Neural cell (in vitro differentiated cells): ENCODE measurements at regions not wholly inside any gene's neighbourhood (a gene's known extent, or its start where the extent isn't known, plus 50 kb on each side); places are given as distances from the start of the nearest gene placed in this dataset.

Source experiments
- H2AFZ ChIP-seq: fragments of 200-600, 300-800 bp; sonication (generic), shearing (Covaris generic); 2 replicates; pipeline ENCODE4 v1.6.0; 2014; ENCODE audit warnings: low read depth, mild to moderate bottlenecking, antibody characterized with exemption, low read length, moderate library complexity
- H3F3A ChIP-seq: fragments of 200-600 bp; shearing (Covaris generic); 2 replicates; pipeline ENCODE4 v1.6.1; 2016; ENCODE audit warnings: mild to moderate bottlenecking, moderate library complexity, mixed read lengths, antibody characterized with exemption, low read length; ENCODE audit not compliant: insufficient read depth, poor library complexity, severe bottlenecking
- H3K27ac ChIP-seq: fragments of 200-600, 300-800 bp; sonication (generic), shearing (Covaris generic); 2 replicates; pipeline ENCODE4 v1.5.1; 2014; ENCODE audit warnings: mild to moderate bottlenecking, low read length, moderate library complexity
- H3K27me3 ChIP-seq: fragments of 300-800, 200-600 bp; sonication (generic), shearing (Covaris generic); 2 replicates; pipeline ENCODE4 v1.6.0; 2014; ENCODE audit warnings: mild to moderate bottlenecking, low read depth, low read length, moderate library complexity; ENCODE audit not compliant: insufficient read depth
- H3K36me3 ChIP-seq: fragments of 300-800, 200-600 bp; sonication (generic), shearing (Covaris generic); 2 replicates; pipeline ENCODE4 v1.5.1; 2014; ENCODE audit warnings: mild to moderate bottlenecking, antibody characterized with exemption, low read length, moderate library complexity; ENCODE audit not compliant: insufficient read depth
- H3K4me2 ChIP-seq: fragments of 300-800, 200-600 bp; sonication (generic), shearing (Covaris generic); 2 replicates; pipeline ENCODE4 v1.6.0; 2014; ENCODE audit warnings: mild to moderate bottlenecking, low read length
- H3K4me3 ChIP-seq: fragments of 300-800, 200-600 bp; sonication (generic), shearing (Covaris generic); 2 replicates; pipeline ENCODE4 v1.5.1; 2014; ENCODE audit warnings: mild to moderate bottlenecking, low read length, moderate library complexity
- H3K79me2 ChIP-seq: fragments of 200-600 bp; shearing (Covaris generic); replicated peaks from 2 replicates; pipeline ENCODE4 v1.6.0; 2014; ENCODE audit warnings: mild to moderate bottlenecking, low read length, moderate library complexity; ENCODE audit not compliant: insufficient read depth
- H3K9ac ChIP-seq: fragments of 300-800, 200-600 bp; sonication (generic), shearing (Covaris generic); 2 replicates; pipeline ENCODE4 v1.6.1; 2016; ENCODE audit warnings: mild to moderate bottlenecking, low read length, mixed read lengths
- H3K9me2 ChIP-seq: fragments of 200-600 bp; shearing (Covaris generic); 2 replicates; pipeline ENCODE4 v1.6.1; 2016; ENCODE audit warnings: mild to moderate bottlenecking, low read length, mixed read lengths; ENCODE audit not compliant: insufficient read depth
- H3K9me3 ChIP-seq: fragments of 200-600, 300-800 bp; sonication (generic), shearing (Covaris generic); 2 replicates; pipeline ENCODE4 v1.6.1; 2016; ENCODE audit warnings: mild to moderate bottlenecking, mixed run types, low read length, moderate library complexity, mixed read lengths
- H4K20me1 ChIP-seq: fragments of 200-600 bp; shearing (Covaris generic); 2 replicates; pipeline ENCODE4 v1.6.1; 2016; ENCODE audit warnings: mild to moderate bottlenecking, mixed run types; ENCODE audit not compliant: insufficient read depth
- CTCF ChIP-seq: fragments of 450-650 bp; IDR thresholded peaks from 2 replicates; pipeline ENCODE4 v1.5.1; 2014; ENCODE audit warnings: antibody characterized with exemption, mild to moderate bottlenecking, moderate library complexity; ENCODE audit not compliant: poor library complexity, severe bottlenecking
- EP300 ChIP-seq: fragments of 450-650 bp; conservative IDR thresholded peaks from 2 replicates; pipeline ENCODE4 v1.6.1; 2014; ENCODE audit warnings: antibody characterized with exemption, mild to moderate bottlenecking, moderate library complexity; ENCODE audit not compliant: poor library complexity, severe bottlenecking
- EZH2 ChIP-seq: fragments of 200-600, 300-800 bp; shearing (Covaris generic), sonication (generic); IDR thresholded peaks from 2 replicates; pipeline ENCODE4 v1.6.1; 2014; ENCODE audit warnings: antibody characterized with exemption, low read length, borderline replicate concordance, mild to moderate bottlenecking; ENCODE audit not compliant: insufficient read depth, poor library complexity, severe bottlenecking
- MXI1 ChIP-seq: fragments of 450-650 bp; conservative IDR thresholded peaks from 2 replicates; pipeline ENCODE4 v1.6.1; 2014; ENCODE audit warnings: antibody characterized with exemption, mild to moderate bottlenecking; ENCODE audit not compliant: poor library complexity, severe bottlenecking
- POLR2AphosphoS5 ChIP-seq: IDR thresholded peaks from 2 replicates; pipeline ENCODE4 v1.6.1; 2012
- RAD21 ChIP-seq: fragments of 450-650 bp; conservative IDR thresholded peaks from 2 replicates; pipeline ENCODE4 v1.6.1; 2014; ENCODE audit warnings: antibody characterized with exemption, mild to moderate bottlenecking, moderate library complexity
- SMC3 ChIP-seq: fragments of 450-650 bp; conservative IDR thresholded peaks from 2 replicates; pipeline ENCODE4 v1.6.1; 2014; ENCODE audit warnings: antibody characterized with exemption, mild to moderate bottlenecking, moderate library complexity; ENCODE audit not compliant: poor library complexity
- TAF1 ChIP-seq: IDR thresholded peaks from 2 replicates; pipeline ENCODE4 v1.6.1; 2012; ENCODE audit warnings: low read depth
- TF ChIP-seq, protein P1 (sequence below): IDR thresholded peaks from 2 replicates; pipeline ENCODE4 v1.6.1; 2012; ENCODE audit warnings: borderline replicate concordance

- Histone ChIP-seq H4K20me1 (no peaks in the 10 kb centered on the region), H3K36me3 (no peaks in the 10 kb centered on the region), H3K79me2 (no peaks in the 10 kb centered on the region), H3K9me2 (no peaks in the 10 kb centered on the region), H3K9me3 (no peaks in the 10 kb centered on the region), H3K4me3 (no peak overlapping the region), H3K27ac (no peak overlapping the region), H3K4me2 (no peak overlapping the region), H3K9ac (no peak overlapping the region), H3K27me3 (no peaks in the 10 kb centered on the region), H3F3A (no peaks in the 10 kb centered on the region), H2AFZ (no peak overlapping the region)
- TF ChIP-seq POLR2AphosphoS5: no peak
- no peak for TF ChIP-seq SMC3
- no peak for TF ChIP-seq EZH2
- no peak for TF ChIP-seq EP300
- TF ChIP-seq MXI1: no peak
- no peak for TF ChIP-seq RAD21
- TF ChIP-seq CTCF: no peak
- TF ChIP-seq, protein P1, sequence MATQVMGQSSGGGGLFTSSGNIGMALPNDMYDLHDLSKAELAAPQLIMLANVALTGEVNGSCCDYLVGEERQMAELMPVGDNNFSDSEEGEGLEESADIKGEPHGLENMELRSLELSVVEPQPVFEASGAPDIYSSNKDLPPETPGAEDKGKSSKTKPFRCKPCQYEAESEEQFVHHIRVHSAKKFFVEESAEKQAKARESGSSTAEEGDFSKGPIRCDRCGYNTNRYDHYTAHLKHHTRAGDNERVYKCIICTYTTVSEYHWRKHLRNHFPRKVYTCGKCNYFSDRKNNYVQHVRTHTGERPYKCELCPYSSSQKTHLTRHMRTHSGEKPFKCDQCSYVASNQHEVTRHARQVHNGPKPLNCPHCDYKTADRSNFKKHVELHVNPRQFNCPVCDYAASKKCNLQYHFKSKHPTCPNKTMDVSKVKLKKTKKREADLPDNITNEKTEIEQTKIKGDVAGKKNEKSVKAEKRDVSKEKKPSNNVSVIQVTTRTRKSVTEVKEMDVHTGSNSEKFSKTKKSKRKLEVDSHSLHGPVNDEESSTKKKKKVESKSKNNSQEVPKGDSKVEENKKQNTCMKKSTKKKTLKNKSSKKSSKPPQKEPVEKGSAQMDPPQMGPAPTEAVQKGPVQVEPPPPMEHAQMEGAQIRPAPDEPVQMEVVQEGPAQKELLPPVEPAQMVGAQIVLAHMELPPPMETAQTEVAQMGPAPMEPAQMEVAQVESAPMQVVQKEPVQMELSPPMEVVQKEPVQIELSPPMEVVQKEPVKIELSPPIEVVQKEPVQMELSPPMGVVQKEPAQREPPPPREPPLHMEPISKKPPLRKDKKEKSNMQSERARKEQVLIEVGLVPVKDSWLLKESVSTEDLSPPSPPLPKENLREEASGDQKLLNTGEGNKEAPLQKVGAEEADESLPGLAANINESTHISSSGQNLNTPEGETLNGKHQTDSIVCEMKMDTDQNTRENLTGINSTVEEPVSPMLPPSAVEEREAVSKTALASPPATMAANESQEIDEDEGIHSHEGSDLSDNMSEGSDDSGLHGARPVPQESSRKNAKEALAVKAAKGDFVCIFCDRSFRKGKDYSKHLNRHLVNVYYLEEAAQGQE: no peak
- TF ChIP-seq TAF1: no peak
These were observed 78.8 kb upstream of the TNFAIP3 start for GRCh38 chr6:137788248-137788647.

DNA sequence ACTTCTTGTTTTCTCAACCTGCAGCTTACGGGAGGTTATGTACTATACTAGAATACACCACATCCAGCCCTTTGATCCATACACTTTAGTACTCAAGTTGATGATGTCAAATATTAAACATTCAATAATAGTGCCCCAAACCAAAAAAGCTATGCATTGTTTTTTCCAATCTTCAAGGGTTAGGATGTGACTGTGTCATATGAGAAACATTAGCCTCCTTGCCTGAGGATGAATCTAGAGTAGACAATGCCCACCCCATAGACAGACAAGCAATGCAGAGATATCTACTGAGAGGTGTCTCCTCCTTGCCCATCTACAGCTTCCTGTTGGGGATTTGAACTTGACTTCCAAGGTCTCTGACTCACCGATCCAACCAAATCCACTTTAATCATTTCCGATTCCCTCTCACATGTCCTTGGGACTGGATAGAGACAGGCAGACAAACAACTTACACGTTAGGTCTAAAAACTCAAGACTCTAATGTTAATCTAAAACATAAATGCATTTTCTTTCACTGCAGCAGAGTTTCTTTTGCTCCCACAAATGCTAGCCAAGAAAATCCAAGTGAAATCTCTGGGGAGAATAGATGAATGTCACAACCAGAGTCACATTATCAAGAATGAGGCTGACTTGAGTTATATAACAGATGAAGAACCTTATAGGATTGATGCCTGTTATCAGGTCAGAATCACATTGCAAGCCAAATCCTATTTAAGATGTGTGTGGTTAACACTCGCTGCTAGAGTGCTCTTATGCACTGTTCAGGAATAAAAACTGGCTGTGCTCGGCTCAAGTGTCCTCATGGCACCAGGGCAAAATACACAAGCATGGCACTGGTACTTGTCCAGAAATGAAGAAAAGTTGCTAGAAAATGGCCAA is 75.5 kb upstream of the TNFAIP3 start:
- no peak overlapping the region for H3K4me3 ChIP-seq
- H3K4me2 ChIP-seq: no peak overlapping the region
- no peaks in the 10 kb centered on the region for H3K79me2 ChIP-seq
- H3K27me3 ChIP-seq: no peaks in the 10 kb centered on the region
- H3K9ac ChIP-seq: no peak overlapping the region
- no peak overlapping the region for H2AFZ ChIP-seq
- H3F3A ChIP-seq: no peaks in the 10 kb centered on the region
- H3K9me2 ChIP-seq: no peaks in the 10 kb centered on the region
- H3K36me3 ChIP-seq: no peaks in the 10 kb centered on the region
- H3K27ac ChIP-seq: no peak overlapping the region
- H3K9me3 ChIP-seq: no peaks in the 10 kb centered on the region
- H4K20me1 ChIP-seq: no peaks in the 10 kb centered on the region
- TF ChIP-seq TAF1 (no peak), RAD21 (no peak)
